GM12878 (cell line): ENCODE measurements at regions not wholly inside any gene's neighbourhood (a gene's known extent, or its start where the extent isn't known, plus 50 kb on each side); places are given as distances from the start of the nearest gene placed in this dataset.

Experiments
- ATAC-seq: fragments of 200-7000 bp; cut with Tn5 transposase; 3 replicates; pipeline ENCODE4 v1.9.1; 2020; ENCODE audit warnings: mild to moderate bottlenecking, moderate library complexity
- BruUV-seq: library from RNA; stranded (reverse); fragments of 400-500 nt; replicated peaks from 2 replicates; lab custom pipeline; 2021; lab: Mats Ljungman, UMichigan
- CTCF ChIA-PET: fragments of 300-600 bp; sonication (Branson Sonifier 250); formaldehyde crosslinking; extraction: SDS; loops from one replicate; lab custom pipeline; 2021; ENCODE audit warnings: inconsistent platforms; lab: Yijun Ruan, JAX
- POLR2A ChIA-PET: fragments of 350-600 bp; formaldehyde crosslinking; extraction: SDS; loops from one replicate; lab custom pipeline; 2021; ENCODE audit warnings: inconsistent platforms; lab: Charles Lee
- RAD21 ChIA-PET: fragments of 300-600 bp; sonication (Branson Sonifier 250); formaldehyde crosslinking; loops from one replicate; lab custom pipeline; 2023; ENCODE audit warnings: antibody characterized with exemption; ENCODE audit not compliant: unreplicated experiment; lab: Charles Lee
- SMC1A ChIA-PET: fragments of 300-600 bp; sonication (Branson Sonifier 250); formaldehyde crosslinking; loops from one replicate; lab custom pipeline; 2023; ENCODE audit not compliant: unreplicated experiment, uncharacterized antibody; lab: Charles Lee
- DNase-seq: peaks from one replicate; pipeline ENCODE4 v3.0.0-alpha.2; 2011; ENCODE audit warnings: low read depth, low spot score
- FAIRE-seq: peaks from 3 replicates; lab custom pipeline; 2011; peaks lifted over from hg19 to GRCh38; lab: Jason Lieb, UNC
- H2AFZ ChIP-seq: 2 replicates; pipeline ENCODE4 v1.6.0; 2011; ENCODE audit warnings: low read depth, low read length, control low read depth; ENCODE audit not compliant: control insufficient read depth
- H3K27ac ChIP-seq: 2 replicates; pipeline ENCODE4 v1.5.1; 2011; ENCODE audit warnings: control low read depth; ENCODE audit not compliant: control insufficient read depth, insufficient read depth
- H3K27me3 ChIP-seq, 2 experiments: replicated peaks in 1 of 2; 2 replicates each; pipeline versions ENCODE4 v1.6.0 to v1.6.1; 2011; ENCODE audit warnings: low read length in 1 of 2; ENCODE audit not compliant: control insufficient read depth in 2 of 2, insufficient read depth in 2 of 2
- H3K36me3 ChIP-seq, 2 experiments: 2 replicates each; pipeline ENCODE4 v1.5.1; 2011; ENCODE audit warnings: low read length in 1 of 2; ENCODE audit not compliant: control insufficient read depth in 2 of 2, insufficient read depth in 2 of 2
- H3K4me1 ChIP-seq: 2 replicates; pipeline ENCODE4 v1.6.1; 2011; ENCODE audit warnings: mild to moderate bottlenecking, low read length, moderate library complexity, mixed read lengths; ENCODE audit not compliant: control insufficient read depth, insufficient read depth
- H3K4me2 ChIP-seq: 2 replicates; pipeline ENCODE4 v1.6.0; 2011; ENCODE audit warnings: control low read depth; ENCODE audit not compliant: control insufficient read depth, insufficient read depth
- H3K4me3 ChIP-seq: fragments of 200-600 bp; sonication (generic); 2 replicates; pipeline ENCODE4 v1.5.1; 2016
- H3K79me2 ChIP-seq: 2 replicates; pipeline ENCODE4 v1.6.0; 2011; ENCODE audit warnings: low read length; ENCODE audit not compliant: control insufficient read depth, insufficient read depth
- H3K9ac ChIP-seq: 2 replicates; pipeline ENCODE4 v1.8.0; 2011; ENCODE audit warnings: low read length, control low read depth, mixed read lengths; ENCODE audit not compliant: control insufficient read depth, insufficient read depth
- H3K9me3 ChIP-seq: replicated peaks from 3 replicates; pipeline ENCODE4 v1.5.1; 2011; ENCODE audit warnings: mild to moderate bottlenecking, low read length; ENCODE audit not compliant: control insufficient read depth, insufficient read depth
- H4K20me1 ChIP-seq: 2 replicates; pipeline ENCODE4 v1.6.0; 2011; ENCODE audit not compliant: control insufficient read depth, insufficient read depth
- NFXL1 ChIP-seq: fragments of 450-650 bp; IDR thresholded peaks from 2 replicates; pipeline ENCODE4 v1.6.1; 2017; ENCODE audit warnings: antibody characterized with exemption, mild to moderate bottlenecking, borderline replicate concordance
- NFYA ChIP-seq: IDR thresholded peaks from 2 replicates; pipeline ENCODE4 v1.6.1; 2011; ENCODE audit warnings: low read depth, mild to moderate bottlenecking, low read length, improper control_type of control experiment, borderline replicate concordance
- PML ChIP-seq: IDR thresholded peaks from 2 replicates; pipeline ENCODE4 v1.6.1; 2012; ENCODE audit warnings: low read length, inconsistent platforms
- POLR2AphosphoS2 ChIP-seq: IDR thresholded peaks from 2 replicates; pipeline ENCODE4 v1.6.1; 2011; ENCODE audit warnings: low read depth, mild to moderate bottlenecking, low read length, improper control_type of control experiment, moderate library complexity
- POLR2AphosphoS5 ChIP-seq: IDR thresholded peaks from 2 replicates; pipeline ENCODE4 v1.6.1; 2011; ENCODE audit warnings: mild to moderate bottlenecking, low read length, inconsistent platforms
- STAT3 ChIP-seq: IDR thresholded peaks from 2 replicates; pipeline ENCODE4 v1.6.1; 2011; ENCODE audit warnings: low read depth, low read length, improper control_type of control experiment
- whole genome bisulfite sequencing: methylation state at CpG from one replicate; pipeline ENCODE4 v1.1.6; 2016; ENCODE audit warnings: low lambda C conversion rate; ENCODE audit not compliant: insufficient replicate concordance, insufficient coverage; ENCODE audit errors: missing lambda C conversion rate; 5-methylcytosine and 5-hydroxymethylcytosine counted together
- in situ Hi-C: fragments of 300-500 bp; cut with MboI; formaldehyde crosslinking; loops from 9 replicates; pipeline ENCODE4 v1.14.3; 2018; ENCODE audit warnings: mixed read lengths
- intact Hi-C: fragments of 100-400 bp; cut with micrococcal nuclease; formaldehyde crosslinking; loops from one replicate; pipeline ENCODE4 v1.14.2; 2022; ENCODE audit not compliant: unreplicated experiment
- TF ChIP-seq, protein P1 (sequence below): fragments of 450-650 bp; IDR thresholded peaks from 2 replicates; pipeline ENCODE4 v1.6.1; 2016; ENCODE audit warnings: mild to moderate bottlenecking
- TF ChIP-seq, protein P2 (sequence below): fragments of 450-650 bp; formaldehyde crosslinking; IDR thresholded peaks from 2 replicates; pipeline ENCODE4 v1.4.0; 2022; ENCODE audit warnings: mild to moderate bottlenecking, moderate library complexity

DNA sequence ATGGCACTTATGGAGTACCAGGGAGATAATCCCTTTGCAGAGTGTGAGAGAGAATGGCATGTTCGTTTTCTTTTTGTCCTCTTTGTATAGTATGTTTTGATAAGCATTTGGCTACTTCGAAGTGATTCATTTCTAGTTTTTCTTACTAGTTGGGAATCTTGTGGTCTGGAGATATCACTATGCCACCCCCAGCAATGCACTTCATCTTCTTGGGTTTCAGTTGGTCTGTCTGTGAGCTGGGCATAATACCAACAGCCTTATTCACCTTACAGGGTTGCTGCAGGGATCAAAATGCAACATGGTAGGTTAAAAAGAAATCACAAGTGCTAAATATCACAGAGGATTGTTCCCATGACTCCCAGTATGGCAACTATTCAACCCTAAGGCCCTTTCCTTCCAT lies 387.8 kb upstream of the CADM1 start:
- Histone ChIP-seq H4K20me1 (no peaks in the 10 kb centered on the region), H3K4me3 (no peak overlapping the region), H3K4me1 (peaks cover 14% of the 10 kb centered on the region), H3K4me2 (no peak overlapping the region), H3K27ac (no peak overlapping the region), H3K27me3 (no peaks in the 10 kb centered on the region), H3K9me3 (no peaks in the 10 kb centered on the region; the same call in 2 of the 3 replicates), H3K9ac (no peak overlapping the region), H3K36me3 (no peaks in the 10 kb centered on the region), H2AFZ (no peak overlapping the region), H3K79me2 (no peaks in the 10 kb centered on the region)
- ATAC-seq (no peak), FAIRE-seq (no peak), DNase-seq (no peak)
- TF ChIP-seq NFYA (no peak), NFXL1 (no peak), PML (no peak), POLR2AphosphoS5 (no peak), STAT3 (no peak), POLR2AphosphoS2 (no peak)
- TF ChIP-seq, protein P1, sequence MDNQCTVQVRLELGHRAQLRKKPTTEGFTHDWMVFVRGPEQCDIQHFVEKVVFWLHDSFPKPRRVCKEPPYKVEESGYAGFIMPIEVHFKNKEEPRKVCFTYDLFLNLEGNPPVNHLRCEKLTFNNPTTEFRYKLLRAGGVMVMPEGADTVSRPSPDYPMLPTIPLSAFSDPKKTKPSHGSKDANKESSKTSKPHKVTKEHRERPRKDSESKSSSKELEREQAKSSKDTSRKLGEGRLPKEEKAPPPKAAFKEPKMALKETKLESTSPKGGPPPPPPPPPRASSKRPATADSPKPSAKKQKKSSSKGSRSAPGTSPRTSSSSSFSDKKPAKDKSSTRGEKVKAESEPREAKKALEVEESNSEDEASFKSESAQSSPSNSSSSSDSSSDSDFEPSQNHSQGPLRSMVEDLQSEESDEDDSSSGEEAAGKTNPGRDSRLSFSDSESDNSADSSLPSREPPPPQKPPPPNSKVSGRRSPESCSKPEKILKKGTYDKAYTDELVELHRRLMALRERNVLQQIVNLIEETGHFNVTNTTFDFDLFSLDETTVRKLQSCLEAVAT: no peak
- TF ChIP-seq, protein P2, sequence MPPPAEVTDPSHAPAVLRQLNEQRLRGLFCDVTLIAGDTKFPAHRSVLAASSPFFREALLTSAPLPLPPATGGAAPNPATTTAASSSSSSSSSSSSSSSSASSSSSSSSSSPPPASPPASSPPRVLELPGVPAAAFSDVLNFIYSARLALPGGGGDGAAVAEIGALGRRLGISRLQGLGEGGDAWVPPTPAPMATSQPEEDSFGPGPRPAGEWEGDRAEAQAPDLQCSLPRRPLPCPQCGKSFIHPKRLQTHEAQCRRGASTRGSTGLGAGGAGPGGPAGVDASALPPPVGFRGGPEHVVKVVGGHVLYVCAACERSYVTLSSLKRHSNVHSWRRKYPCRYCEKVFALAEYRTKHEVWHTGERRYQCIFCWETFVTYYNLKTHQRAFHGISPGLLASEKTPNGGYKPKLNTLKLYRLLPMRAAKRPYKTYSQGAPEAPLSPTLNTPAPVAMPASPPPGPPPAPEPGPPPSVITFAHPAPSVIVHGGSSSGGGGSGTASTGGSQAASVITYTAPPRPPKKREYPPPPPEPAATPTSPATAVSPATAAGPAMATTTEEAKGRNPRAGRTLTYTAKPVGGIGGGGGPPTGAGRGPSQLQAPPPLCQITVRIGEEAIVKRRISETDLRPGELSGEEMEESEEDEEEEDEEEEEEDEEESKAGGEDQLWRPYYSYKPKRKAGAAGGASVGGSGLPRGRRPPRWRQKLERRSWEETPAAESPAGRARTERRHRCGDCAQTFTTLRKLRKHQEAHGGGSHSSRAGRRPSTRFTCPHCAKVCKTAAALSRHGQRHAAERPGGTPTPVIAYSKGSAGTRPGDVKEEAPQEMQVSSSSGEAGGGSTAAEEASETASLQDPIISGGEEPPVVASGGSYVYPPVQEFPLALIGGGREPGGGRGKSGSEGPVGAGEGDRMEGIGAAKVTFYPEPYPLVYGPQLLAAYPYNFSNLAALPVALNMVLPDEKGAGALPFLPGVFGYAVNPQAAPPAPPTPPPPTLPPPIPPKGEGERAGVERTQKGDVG (CRISPR knock-in tag): no peak
- BruUV-seq: no TSS peak
- intact Hi-C loops (no loop called here), in situ Hi-C loops (no loop called here)
- SMC1A ChIA-PET: no interaction called here
- POLR2A ChIA-PET: no interaction called here
- 21% methylated on average over 2 of the region's 2 CpGs for WGBS
- RAD21 ChIA-PET: no interaction called here
- CTCF ChIA-PET: no interaction called here
